ENCODE measurements at regions not wholly inside any gene's neighbourhood (a gene's known extent, or its start where the extent isn't known, plus 50 kb on each side); places are given as distances from the start of the nearest gene placed in this dataset.

DNA sequence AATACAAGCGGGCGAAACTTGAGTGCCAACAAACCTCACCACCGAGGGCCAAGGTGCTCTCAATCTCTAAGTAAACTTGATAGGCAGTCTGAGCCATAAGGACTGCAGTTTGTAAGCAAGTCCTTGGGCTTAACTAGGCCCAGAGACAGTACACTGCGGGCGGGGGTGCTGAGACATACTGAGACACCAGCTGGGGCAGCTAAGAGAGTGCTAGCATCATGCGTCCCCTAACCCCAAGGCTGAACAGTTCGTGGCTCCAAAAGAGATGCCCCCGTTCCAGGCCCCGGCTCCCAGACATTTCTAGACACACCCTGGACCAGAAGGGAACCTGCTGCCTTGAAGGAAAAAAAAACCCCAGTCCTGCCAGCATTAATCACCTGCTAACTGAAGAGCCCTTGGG, 126.8 kb upstream of the PRDX4 start:
- no peak overlapping the region for H3K4me3 Mint-ChIP-seq
- no peak for DNase-seq (ENCODE audit: low spot score)
- Histone ChIP-seq H3K36me3 (ENCODE audit: insufficient read depth) (no peaks in the 10 kb centered on the region), H3K27ac (ENCODE audit: low read depth) (no peak overlapping the region), H3K79me2 (replicated peaks; ENCODE audit: insufficient read depth) (no peaks in the 10 kb centered on the region), H3K4me3 (no peak overlapping the region), H4K20me1 (replicated peaks; ENCODE audit: insufficient read depth) (no peaks in the 10 kb centered on the region), H3K4me1 (ENCODE audit: insufficient read depth) (no peaks in the 10 kb centered on the region), H3K9me2 (ENCODE audit: insufficient read depth) (no peaks in the 10 kb centered on the region), H2AFZ (no peak overlapping the region), H3K4me2 (no peak overlapping the region), H3K27me3 (ENCODE audit: insufficient read depth) (no peaks in the 10 kb centered on the region), H3F3A (replicated peaks; ENCODE audit: low read depth) (no peaks in the 10 kb centered on the region)
- H3K4me1 Mint-ChIP-seq: no peaks in the 10 kb centered on the region
- H3K27ac Mint-ChIP-seq: no peak overlapping the region
- TF ChIP-seq NANOG (IDR thresholded peaks at IDR 0.05; ENCODE audit: borderline replicate concordance): no peak
- no peak for TF ChIP-seq CREB1 (CRISPR knock-in tag; IDR thresholded peaks at IDR 0.05; ENCODE audit: low read depth)
- TF ChIP-seq, protein P1, sequence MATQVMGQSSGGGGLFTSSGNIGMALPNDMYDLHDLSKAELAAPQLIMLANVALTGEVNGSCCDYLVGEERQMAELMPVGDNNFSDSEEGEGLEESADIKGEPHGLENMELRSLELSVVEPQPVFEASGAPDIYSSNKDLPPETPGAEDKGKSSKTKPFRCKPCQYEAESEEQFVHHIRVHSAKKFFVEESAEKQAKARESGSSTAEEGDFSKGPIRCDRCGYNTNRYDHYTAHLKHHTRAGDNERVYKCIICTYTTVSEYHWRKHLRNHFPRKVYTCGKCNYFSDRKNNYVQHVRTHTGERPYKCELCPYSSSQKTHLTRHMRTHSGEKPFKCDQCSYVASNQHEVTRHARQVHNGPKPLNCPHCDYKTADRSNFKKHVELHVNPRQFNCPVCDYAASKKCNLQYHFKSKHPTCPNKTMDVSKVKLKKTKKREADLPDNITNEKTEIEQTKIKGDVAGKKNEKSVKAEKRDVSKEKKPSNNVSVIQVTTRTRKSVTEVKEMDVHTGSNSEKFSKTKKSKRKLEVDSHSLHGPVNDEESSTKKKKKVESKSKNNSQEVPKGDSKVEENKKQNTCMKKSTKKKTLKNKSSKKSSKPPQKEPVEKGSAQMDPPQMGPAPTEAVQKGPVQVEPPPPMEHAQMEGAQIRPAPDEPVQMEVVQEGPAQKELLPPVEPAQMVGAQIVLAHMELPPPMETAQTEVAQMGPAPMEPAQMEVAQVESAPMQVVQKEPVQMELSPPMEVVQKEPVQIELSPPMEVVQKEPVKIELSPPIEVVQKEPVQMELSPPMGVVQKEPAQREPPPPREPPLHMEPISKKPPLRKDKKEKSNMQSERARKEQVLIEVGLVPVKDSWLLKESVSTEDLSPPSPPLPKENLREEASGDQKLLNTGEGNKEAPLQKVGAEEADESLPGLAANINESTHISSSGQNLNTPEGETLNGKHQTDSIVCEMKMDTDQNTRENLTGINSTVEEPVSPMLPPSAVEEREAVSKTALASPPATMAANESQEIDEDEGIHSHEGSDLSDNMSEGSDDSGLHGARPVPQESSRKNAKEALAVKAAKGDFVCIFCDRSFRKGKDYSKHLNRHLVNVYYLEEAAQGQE (IDR thresholded peaks at IDR 0.05; ENCODE audit: unreplicated experiment): no peak
- TF ChIP-seq, protein P2, sequence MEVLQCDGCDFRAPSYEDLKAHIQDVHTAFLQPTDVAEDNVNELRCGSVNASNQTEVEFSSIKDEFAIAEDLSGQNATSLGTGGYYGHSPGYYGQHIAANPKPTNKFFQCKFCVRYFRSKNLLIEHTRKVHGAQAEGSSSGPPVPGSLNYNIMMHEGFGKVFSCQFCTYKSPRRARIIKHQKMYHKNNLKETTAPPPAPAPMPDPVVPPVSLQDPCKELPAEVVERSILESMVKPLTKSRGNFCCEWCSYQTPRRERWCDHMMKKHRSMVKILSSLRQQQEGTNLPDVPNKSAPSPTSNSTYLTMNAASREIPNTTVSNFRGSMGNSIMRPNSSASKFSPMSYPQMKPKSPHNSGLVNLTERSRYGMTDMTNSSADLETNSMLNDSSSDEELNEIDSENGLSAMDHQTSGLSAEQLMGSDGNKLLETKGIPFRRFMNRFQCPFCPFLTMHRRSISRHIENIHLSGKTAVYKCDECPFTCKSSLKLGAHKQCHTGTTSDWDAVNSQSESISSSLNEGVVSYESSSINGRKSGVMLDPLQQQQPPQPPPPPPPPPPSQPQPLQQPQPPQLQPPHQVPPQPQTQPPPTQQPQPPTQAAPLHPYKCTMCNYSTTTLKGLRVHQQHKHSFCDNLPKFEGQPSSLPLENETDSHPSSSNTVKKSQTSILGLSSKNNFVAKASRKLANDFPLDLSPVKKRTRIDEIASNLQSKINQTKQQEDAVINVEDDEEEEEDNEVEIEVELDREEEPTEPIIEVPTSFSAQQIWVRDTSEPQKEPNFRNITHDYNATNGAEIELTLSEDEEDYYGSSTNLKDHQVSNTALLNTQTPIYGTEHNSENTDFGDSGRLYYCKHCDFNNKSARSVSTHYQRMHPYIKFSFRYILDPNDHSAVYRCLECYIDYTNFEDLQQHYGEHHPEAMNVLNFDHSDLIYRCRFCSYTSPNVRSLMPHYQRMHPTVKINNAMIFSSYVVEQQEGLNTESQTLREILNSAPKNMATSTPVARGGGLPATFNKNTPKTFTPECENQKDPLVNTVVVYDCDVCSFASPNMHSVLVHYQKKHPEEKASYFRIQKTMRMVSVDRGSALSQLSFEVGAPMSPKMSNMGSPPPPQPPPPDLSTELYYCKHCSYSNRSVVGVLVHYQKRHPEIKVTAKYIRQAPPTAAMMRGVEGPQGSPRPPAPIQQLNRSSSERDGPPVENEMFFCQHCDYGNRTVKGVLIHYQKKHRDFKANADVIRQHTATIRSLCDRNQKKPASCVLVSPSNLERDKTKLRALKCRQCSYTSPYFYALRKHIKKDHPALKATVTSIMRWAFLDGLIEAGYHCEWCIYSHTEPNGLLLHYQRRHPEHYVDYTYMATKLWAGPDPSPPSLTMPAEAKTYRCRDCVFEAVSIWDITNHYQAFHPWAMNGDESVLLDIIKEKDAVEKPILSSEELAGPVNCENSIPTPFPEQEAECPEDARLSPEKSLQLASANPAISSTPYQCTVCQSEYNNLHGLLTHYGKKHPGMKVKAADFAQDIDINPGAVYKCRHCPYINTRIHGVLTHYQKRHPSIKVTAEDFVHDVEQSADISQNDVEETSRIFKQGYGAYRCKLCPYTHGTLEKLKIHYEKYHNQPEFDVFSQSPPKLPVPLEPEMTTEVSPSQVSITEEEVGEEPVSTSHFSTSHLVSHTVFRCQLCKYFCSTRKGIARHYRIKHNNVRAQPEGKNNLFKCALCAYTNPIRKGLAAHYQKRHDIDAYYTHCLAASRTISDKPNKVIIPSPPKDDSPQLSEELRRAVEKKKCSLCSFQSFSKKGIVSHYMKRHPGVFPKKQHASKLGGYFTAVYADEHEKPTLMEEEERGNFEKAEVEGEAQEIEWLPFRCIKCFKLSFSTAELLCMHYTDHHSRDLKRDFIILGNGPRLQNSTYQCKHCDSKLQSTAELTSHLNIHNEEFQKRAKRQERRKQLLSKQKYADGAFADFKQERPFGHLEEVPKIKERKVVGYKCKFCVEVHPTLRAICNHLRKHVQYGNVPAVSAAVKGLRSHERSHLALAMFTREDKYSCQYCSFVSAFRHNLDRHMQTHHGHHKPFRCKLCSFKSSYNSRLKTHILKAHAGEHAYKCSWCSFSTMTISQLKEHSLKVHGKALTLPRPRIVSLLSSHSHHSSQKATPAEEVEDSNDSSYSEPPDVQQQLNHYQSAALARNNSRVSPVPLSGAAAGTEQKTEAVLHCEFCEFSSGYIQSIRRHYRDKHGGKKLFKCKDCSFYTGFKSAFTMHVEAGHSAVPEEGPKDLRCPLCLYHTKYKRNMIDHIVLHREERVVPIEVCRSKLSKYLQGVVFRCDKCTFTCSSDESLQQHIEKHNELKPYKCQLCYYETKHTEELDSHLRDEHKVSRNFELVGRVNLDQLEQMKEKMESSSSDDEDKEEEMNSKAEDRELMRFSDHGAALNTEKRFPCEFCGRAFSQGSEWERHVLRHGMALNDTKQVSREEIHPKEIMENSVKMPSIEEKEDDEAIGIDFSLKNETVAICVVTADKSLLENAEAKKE (CRISPR knock-in tag; IDR thresholded peaks at IDR 0.05): no peak
- TF ChIP-seq ZNF114 (CRISPR knock-in tag; IDR thresholded peaks at IDR 0.05): no peak
- TF ChIP-seq STAT1 (IDR thresholded peaks at IDR 0.05; ENCODE audit: unreplicated experiment): no peak
- TF ChIP-seq, protein P3, sequence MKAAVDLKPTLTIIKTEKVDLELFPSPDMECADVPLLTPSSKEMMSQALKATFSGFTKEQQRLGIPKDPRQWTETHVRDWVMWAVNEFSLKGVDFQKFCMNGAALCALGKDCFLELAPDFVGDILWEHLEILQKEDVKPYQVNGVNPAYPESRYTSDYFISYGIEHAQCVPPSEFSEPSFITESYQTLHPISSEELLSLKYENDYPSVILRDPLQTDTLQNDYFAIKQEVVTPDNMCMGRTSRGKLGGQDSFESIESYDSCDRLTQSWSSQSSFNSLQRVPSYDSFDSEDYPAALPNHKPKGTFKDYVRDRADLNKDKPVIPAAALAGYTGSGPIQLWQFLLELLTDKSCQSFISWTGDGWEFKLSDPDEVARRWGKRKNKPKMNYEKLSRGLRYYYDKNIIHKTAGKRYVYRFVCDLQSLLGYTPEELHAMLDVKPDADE (IDR thresholded peaks at IDR 0.05): no peak
- TF ChIP-seq EZH2 (IDR thresholded peaks at IDR 0.05; ENCODE audit: low read depth, unreplicated experiment): no peak
- TF ChIP-seq POLR2AphosphoS5 (IDR thresholded peaks at IDR 0.05; ENCODE audit: low read depth): no peak
- TF ChIP-seq ZNF331 (CRISPR knock-in tag; IDR thresholded peaks at IDR 0.05; ENCODE audit: low read depth): no peak
- no peak for TF ChIP-seq EZH2phosphoT487 (IDR thresholded peaks at IDR 0.05; ENCODE audit: unreplicated experiment)
- TF ChIP-seq, protein P4, sequence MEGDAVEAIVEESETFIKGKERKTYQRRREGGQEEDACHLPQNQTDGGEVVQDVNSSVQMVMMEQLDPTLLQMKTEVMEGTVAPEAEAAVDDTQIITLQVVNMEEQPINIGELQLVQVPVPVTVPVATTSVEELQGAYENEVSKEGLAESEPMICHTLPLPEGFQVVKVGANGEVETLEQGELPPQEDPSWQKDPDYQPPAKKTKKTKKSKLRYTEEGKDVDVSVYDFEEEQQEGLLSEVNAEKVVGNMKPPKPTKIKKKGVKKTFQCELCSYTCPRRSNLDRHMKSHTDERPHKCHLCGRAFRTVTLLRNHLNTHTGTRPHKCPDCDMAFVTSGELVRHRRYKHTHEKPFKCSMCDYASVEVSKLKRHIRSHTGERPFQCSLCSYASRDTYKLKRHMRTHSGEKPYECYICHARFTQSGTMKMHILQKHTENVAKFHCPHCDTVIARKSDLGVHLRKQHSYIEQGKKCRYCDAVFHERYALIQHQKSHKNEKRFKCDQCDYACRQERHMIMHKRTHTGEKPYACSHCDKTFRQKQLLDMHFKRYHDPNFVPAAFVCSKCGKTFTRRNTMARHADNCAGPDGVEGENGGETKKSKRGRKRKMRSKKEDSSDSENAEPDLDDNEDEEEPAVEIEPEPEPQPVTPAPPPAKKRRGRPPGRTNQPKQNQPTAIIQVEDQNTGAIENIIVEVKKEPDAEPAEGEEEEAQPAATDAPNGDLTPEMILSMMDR (conservative IDR thresholded peaks at IDR 0.05; ENCODE audit: low read depth in 2 of 2): no peak
- no peak for TF ChIP-seq JUNB (IDR thresholded peaks at IDR 0.05; ENCODE audit: unreplicated experiment)
- no peaks in the 10 kb centered on the region for H3K27me3 Mint-ChIP-seq (ENCODE audit: insufficient read depth, low read depth, poor library complexity)
- H3K9me3 Mint-ChIP-seq: peaks cover 8% of the 10 kb centered on the region; the same call in 1 of the 3 replicates
- ATAC-seq: no peak
- H3K36me3 Mint-ChIP-seq (ENCODE audit: low read depth): no peaks in the 10 kb centered on the region; the same call in 2 of the 3 replicates
